Osteocyte (in vitro differentiated cells): ENCODE measurements at regions not wholly inside any gene's neighbourhood (a gene's known extent, or its start where the extent isn't known, plus 50 kb on each side); places are given as distances from the start of the nearest gene placed in this dataset.

Source experiments
- DNase-seq: peaks from one replicate; pipeline ENCODE4 v3.0.0; 2021; ENCODE audit warnings: mixed read lengths; ENCODE audit not compliant: unreplicated experiment; ENCODE audit errors: extremely low spot score
- H3K27ac Mint-ChIP-seq: one replicate; pipeline ENCODE4 v1.8.0; 2021; ENCODE audit warnings: mild to moderate bottlenecking, mixed read lengths; ENCODE audit not compliant: unreplicated experiment
- H3K27me3 Mint-ChIP-seq: one replicate; pipeline ENCODE4 v1.8.0; 2021; ENCODE audit warnings: mixed read lengths; ENCODE audit not compliant: unreplicated experiment
- H3K36me3 Mint-ChIP-seq: one replicate; pipeline ENCODE4 v1.8.0; 2021; ENCODE audit warnings: mixed read lengths; ENCODE audit not compliant: unreplicated experiment
- H3K4me1 Mint-ChIP-seq: one replicate; pipeline ENCODE4 v1.8.0; 2021; ENCODE audit warnings: mixed read lengths; ENCODE audit not compliant: unreplicated experiment
- H3K4me3 Mint-ChIP-seq: one replicate; pipeline ENCODE4 v1.8.0; 2021; ENCODE audit warnings: mild to moderate bottlenecking, moderate library complexity, mixed read lengths; ENCODE audit not compliant: unreplicated experiment
- H3K9me3 Mint-ChIP-seq: one replicate; pipeline ENCODE4 v1.8.0; 2021; ENCODE audit warnings: mixed read lengths; ENCODE audit not compliant: unreplicated experiment
- TF ChIP-seq, protein P1 (sequence below): fragments of 200-600 bp; sonication (generic); IDR thresholded peaks from 2 replicates; pipeline ENCODE4 v1.5.0; 2021; ENCODE audit warnings: antibody characterized with exemption, mild to moderate bottlenecking, moderate library complexity

GRCh38 chr6:55651015-55651414, 72.0 kb upstream of the HMGCLL1 start:
- H3K9me3 Mint-ChIP-seq: peaks cover 6% of the 10 kb centered on the region
- no peak overlapping the region for H3K27ac Mint-ChIP-seq
- TF ChIP-seq, protein P1, sequence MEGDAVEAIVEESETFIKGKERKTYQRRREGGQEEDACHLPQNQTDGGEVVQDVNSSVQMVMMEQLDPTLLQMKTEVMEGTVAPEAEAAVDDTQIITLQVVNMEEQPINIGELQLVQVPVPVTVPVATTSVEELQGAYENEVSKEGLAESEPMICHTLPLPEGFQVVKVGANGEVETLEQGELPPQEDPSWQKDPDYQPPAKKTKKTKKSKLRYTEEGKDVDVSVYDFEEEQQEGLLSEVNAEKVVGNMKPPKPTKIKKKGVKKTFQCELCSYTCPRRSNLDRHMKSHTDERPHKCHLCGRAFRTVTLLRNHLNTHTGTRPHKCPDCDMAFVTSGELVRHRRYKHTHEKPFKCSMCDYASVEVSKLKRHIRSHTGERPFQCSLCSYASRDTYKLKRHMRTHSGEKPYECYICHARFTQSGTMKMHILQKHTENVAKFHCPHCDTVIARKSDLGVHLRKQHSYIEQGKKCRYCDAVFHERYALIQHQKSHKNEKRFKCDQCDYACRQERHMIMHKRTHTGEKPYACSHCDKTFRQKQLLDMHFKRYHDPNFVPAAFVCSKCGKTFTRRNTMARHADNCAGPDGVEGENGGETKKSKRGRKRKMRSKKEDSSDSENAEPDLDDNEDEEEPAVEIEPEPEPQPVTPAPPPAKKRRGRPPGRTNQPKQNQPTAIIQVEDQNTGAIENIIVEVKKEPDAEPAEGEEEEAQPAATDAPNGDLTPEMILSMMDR: no peak
- H3K36me3 Mint-ChIP-seq: peaks cover 1% of the 10 kb centered on the region
- H3K27me3 Mint-ChIP-seq: no peaks in the 10 kb centered on the region
- DNase-seq: no peak
- H3K4me1 Mint-ChIP-seq: peaks cover 5% of the 10 kb centered on the region
- no peak overlapping the region for H3K4me3 Mint-ChIP-seq

DNA sequence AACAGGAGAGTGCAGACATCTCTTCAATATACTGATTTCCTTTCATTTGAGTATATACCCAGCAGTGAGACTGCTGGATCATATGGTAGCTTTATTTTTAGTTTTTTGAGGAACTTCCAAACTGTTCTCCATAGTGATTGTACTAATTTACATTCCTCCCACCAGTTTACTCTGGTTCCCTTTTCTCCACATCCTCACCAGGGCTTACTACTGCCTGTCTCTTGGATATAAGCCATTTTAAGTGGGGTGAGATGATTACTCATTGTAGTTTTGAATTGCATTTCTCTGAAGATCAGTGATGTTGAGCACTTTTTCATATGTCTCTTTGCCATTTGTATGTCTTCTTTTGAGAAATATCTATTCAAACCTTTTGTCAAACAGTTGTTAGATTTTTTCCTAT, 64.9 kb upstream of the HMGCLL1 start:
- Mint-ChIP-seq H3K4me3 (no peak overlapping the region), H3K4me1 (no peaks in the 10 kb centered on the region), H3K27me3 (no peaks in the 10 kb centered on the region), H3K27ac (no peak overlapping the region), H3K36me3 (peaks cover 6% of the 10 kb centered on the region), H3K9me3 (peaks cover 29% of the 10 kb centered on the region)
- DNase-seq: no peak
- TF ChIP-seq, protein P1: no peak

- H3K27ac Mint-ChIP-seq: no peak overlapping the region
- H3K4me3 Mint-ChIP-seq: no peak overlapping the region
- no peaks in the 10 kb centered on the region for H3K4me1 Mint-ChIP-seq
- peaks cover 29% of the 10 kb centered on the region for H3K9me3 Mint-ChIP-seq
- peaks cover 6% of the 10 kb centered on the region for H3K36me3 Mint-ChIP-seq
- TF ChIP-seq, protein P1: no peak
- no peak for DNase-seq
- H3K27me3 Mint-ChIP-seq: no peaks in the 10 kb centered on the region
These were observed 63.4 kb upstream of the HMGCLL1 start for GRCh38 chr6:55642366-55642765.

GRCh38 chr6:55636406-55637102, 57.6 kb upstream of the HMGCLL1 start:
- H3K9me3 Mint-ChIP-seq: no peaks in the 10 kb centered on the region
- H3K4me1 Mint-ChIP-seq: peaks cover 35% of the 10 kb centered on the region
- TF ChIP-seq, protein P1: no peak
- H3K27ac Mint-ChIP-seq: peak overlapping the region; percentile 56
- H3K27me3 Mint-ChIP-seq: no peaks in the 10 kb centered on the region
- no peaks in the 10 kb centered on the region for H3K36me3 Mint-ChIP-seq
- no peak for DNase-seq
- no peak overlapping the region for H3K4me3 Mint-ChIP-seq

DNA sequence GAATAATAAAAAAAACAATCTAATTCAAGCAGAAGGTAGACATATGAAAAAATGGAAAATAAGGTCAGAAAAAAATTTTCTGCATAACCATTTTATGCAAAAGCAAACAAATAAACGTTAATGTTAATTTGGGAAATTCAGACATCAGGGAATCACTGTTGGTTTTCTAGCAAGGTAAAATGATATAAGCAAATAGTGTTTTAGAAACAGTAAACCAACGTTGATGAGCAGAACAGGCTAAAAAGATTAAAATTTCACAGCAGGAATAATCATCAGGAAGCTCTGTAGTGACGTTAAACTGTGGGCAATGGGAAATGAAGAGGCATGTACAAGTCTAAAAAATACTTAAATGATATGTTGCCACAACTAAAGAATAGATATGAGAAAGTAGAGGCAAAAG, 54.5 kb upstream of the HMGCLL1 start:
- H3K4me1 Mint-ChIP-seq: peaks cover 35% of the 10 kb centered on the region
- no peak overlapping the region for H3K4me3 Mint-ChIP-seq
- peaks cover 6% of the 10 kb centered on the region for H3K9me3 Mint-ChIP-seq
- TF ChIP-seq, protein P1: no peak
- DNase-seq: no peak
- no peak overlapping the region for H3K27ac Mint-ChIP-seq
- no peaks in the 10 kb centered on the region for H3K27me3 Mint-ChIP-seq
- H3K36me3 Mint-ChIP-seq: no peaks in the 10 kb centered on the region
